Nephron progenitor cell (in vitro differentiated cells): ENCODE measurements at regions not wholly inside any gene's neighbourhood (a gene's known extent, or its start where the extent isn't known, plus 50 kb on each side); places are given as distances from the start of the nearest gene placed in this dataset.
"Not testable (repeated sequence)": the region's sequence is repeated elsewhere in the genome, so short reads cannot be mapped to it uniquely, and the experiment has no call there.

ENCODE experiments used
- DNase-seq: peaks from one replicate; pipeline ENCODE4 v3.0.0; 2021
- H3K27ac Mint-ChIP-seq: 2 replicates; pipeline ENCODE4 v1.8.0; 2021; ENCODE audit warnings: mild to moderate bottlenecking, moderate library complexity, mixed read lengths
- H3K27me3 Mint-ChIP-seq: 2 replicates; pipeline ENCODE4 v1.8.0; 2021; ENCODE audit warnings: mild to moderate bottlenecking, low read depth, mixed read lengths; ENCODE audit not compliant: poor library complexity
- H3K36me3 Mint-ChIP-seq: 2 replicates; pipeline ENCODE4 v1.8.0; 2021; ENCODE audit warnings: low read depth, mixed read lengths
- H3K4me1 Mint-ChIP-seq: 2 replicates; pipeline ENCODE4 v1.8.0; 2021; ENCODE audit warnings: mixed read lengths
- H3K4me3 Mint-ChIP-seq: 2 replicates; pipeline ENCODE4 v1.8.0; 2021; ENCODE audit warnings: mild to moderate bottlenecking, moderate library complexity, mixed read lengths
- H3K9me3 Mint-ChIP-seq: 2 replicates; pipeline ENCODE4 v1.8.0; 2021; ENCODE audit warnings: mild to moderate bottlenecking, moderate library complexity, mixed read lengths
- TF ChIP-seq, protein P1 (sequence below): fragments of 200-600 bp; sonication (generic); IDR thresholded peaks from 2 replicates; pipeline ENCODE4 v1.5.0; 2021; ENCODE audit warnings: antibody characterized with exemption

- no peak for DNase-seq
- TF ChIP-seq, protein P1, sequence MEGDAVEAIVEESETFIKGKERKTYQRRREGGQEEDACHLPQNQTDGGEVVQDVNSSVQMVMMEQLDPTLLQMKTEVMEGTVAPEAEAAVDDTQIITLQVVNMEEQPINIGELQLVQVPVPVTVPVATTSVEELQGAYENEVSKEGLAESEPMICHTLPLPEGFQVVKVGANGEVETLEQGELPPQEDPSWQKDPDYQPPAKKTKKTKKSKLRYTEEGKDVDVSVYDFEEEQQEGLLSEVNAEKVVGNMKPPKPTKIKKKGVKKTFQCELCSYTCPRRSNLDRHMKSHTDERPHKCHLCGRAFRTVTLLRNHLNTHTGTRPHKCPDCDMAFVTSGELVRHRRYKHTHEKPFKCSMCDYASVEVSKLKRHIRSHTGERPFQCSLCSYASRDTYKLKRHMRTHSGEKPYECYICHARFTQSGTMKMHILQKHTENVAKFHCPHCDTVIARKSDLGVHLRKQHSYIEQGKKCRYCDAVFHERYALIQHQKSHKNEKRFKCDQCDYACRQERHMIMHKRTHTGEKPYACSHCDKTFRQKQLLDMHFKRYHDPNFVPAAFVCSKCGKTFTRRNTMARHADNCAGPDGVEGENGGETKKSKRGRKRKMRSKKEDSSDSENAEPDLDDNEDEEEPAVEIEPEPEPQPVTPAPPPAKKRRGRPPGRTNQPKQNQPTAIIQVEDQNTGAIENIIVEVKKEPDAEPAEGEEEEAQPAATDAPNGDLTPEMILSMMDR: no peak
- Mint-ChIP-seq H3K27ac (no peak overlapping the region), H3K4me3 (no peak overlapping the region), H3K9me3 (peaks cover 15% of the 10 kb centered on the region), H3K4me1 (peaks cover 18% of the 10 kb centered on the region), H3K36me3 (no peaks in the 10 kb centered on the region), H3K27me3 (peaks cover 9% of the 10 kb centered on the region)
Observed at GRCh38 chr1:58946390-58946789, 162.5 kb upstream of the JUN start.

DNA sequence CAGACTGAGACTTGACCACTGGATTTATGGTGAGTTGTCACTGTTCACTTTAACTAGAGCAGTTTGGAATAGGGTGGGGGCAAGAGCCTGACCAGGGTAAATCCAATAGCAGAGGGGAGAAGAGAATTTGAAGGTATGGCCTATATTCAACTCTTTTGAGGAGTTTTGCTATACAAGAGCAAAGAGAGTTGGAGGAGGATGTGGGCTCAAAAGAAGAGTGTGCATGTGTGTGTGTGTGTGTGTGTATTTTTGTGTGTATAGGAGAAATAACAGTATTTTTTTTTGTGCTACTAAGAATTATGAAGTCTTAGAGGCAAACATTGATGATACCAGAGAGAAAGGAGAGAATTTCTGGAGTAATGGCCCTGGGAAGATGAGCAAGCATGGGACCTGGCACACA is 164.8 kb upstream of the JUN start:
- peaks cover 21% of the 10 kb centered on the region for H3K9me3 Mint-ChIP-seq
- no peaks in the 10 kb centered on the region for H3K36me3 Mint-ChIP-seq
- no peak for DNase-seq
- H3K27ac Mint-ChIP-seq: no peak overlapping the region
- peaks cover 18% of the 10 kb centered on the region for H3K4me1 Mint-ChIP-seq
- peaks cover 6% of the 10 kb centered on the region for H3K27me3 Mint-ChIP-seq
- TF ChIP-seq, protein P1: no peak
- H3K4me3 Mint-ChIP-seq: no peak overlapping the region

DNA sequence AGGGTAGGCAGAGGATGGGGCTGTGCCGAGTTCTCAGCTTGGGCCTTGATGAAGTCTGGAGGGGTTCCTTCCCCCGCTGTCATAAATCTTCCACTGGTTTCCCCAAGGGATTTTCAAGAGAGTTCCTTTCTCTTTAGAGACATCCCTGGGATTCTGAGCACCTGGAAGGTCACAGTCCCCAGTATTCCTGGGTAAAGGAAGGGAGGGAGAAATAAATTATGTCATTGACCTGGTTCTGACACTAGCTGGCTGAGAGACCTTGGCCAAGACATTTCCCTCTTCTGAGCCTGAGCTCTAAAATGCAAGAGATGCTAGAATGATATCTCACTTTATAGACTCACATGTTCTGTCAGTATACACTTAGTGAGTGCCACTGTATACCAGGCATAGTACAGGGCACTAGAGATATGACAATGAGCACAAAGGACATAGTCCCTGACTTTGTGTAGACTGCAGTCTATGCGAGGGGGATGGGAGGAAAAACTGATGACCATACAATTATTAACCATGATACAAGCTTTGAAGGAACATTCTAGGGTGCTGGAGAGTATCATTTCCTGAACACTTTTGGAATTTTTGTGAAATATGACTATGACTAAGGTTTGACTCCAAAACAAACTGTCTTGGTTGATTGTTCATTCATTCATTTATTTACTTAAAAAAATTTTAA is 165.8 kb upstream of the JUN start:
- no peak for DNase-seq
- TF ChIP-seq, protein P1: no peak
- no peak overlapping the region for H3K27ac Mint-ChIP-seq
- H3K4me1 Mint-ChIP-seq: peaks cover 24% of the 10 kb centered on the region
- no peaks in the 10 kb centered on the region for H3K27me3 Mint-ChIP-seq
- H3K9me3 Mint-ChIP-seq: peaks cover 24% of the 10 kb centered on the region
- no peaks in the 10 kb centered on the region for H3K36me3 Mint-ChIP-seq
- no peak overlapping the region for H3K4me3 Mint-ChIP-seq

- no peak overlapping the region for H3K27ac Mint-ChIP-seq
- H3K4me1 Mint-ChIP-seq: peaks cover 28% of the 10 kb centered on the region
- TF ChIP-seq, protein P1: no peak
- peaks cover 30% of the 10 kb centered on the region for H3K9me3 Mint-ChIP-seq
- no peak overlapping the region for H3K4me3 Mint-ChIP-seq
- H3K36me3 Mint-ChIP-seq: no peaks in the 10 kb centered on the region
- DNase-seq: no peak
- no peaks in the 10 kb centered on the region for H3K27me3 Mint-ChIP-seq
Observed at GRCh38 chr1:58950897-58951296, 167.1 kb upstream of the JUN start.

- peaks cover 41% of the 10 kb centered on the region for H3K9me3 Mint-ChIP-seq
- not testable (repeated sequence) for DNase-seq, H3K27ac Mint-ChIP-seq, H3K27me3 Mint-ChIP-seq, H3K4me3 Mint-ChIP-seq
- peaks cover 19% of the 10 kb centered on the region for H3K4me1 Mint-ChIP-seq
- H3K36me3 Mint-ChIP-seq: peaks cover 10% of the 10 kb centered on the region
Observed at GRCh38 chr1:58953951-58954350, 170.1 kb upstream of the JUN start.

DNA sequence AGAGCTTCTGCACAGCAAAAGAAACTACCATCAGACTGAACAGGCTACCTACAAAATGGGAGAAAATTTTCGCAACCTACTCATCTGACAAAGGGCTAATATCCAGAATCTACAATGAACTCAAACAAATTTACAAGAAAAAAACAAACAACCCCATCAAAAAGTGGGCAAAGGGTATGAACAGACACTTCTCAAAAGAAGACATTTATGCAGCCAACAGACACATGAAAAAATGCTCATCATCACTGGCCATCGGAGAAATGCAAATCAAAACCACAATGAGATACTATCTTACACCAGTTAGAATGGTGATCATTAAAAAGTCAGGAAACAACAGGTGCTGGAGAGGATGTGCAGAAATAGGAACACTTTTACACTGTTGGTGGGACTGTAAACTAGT is 179.4 kb upstream of the JUN start:
- H3K27me3 Mint-ChIP-seq, H3K27ac Mint-ChIP-seq: not testable (repeated sequence)

GRCh38 chr1:58964428-58964827 is 180.6 kb upstream of the JUN start:
- TF ChIP-seq, protein P1: no peak
- DNase-seq: no peak
- H3K4me3 Mint-ChIP-seq: no peak overlapping the region
- H3K9me3 Mint-ChIP-seq: peaks cover 29% of the 10 kb centered on the region
- H3K36me3 Mint-ChIP-seq: peaks cover 7% of the 10 kb centered on the region
- H3K27me3 Mint-ChIP-seq: peaks cover 3% of the 10 kb centered on the region
- no peak overlapping the region for H3K27ac Mint-ChIP-seq
- peaks cover 31% of the 10 kb centered on the region for H3K4me1 Mint-ChIP-seq

More for the DNA sequence above, 179.4 kb upstream of the JUN start:
- Mint-ChIP-seq H3K36me3 (peaks cover 11% of the 10 kb centered on the region), H3K4me1 (peaks cover 23% of the 10 kb centered on the region), H3K9me3 (peaks cover 39% of the 10 kb centered on the region)
- not testable (repeated sequence) for DNase-seq, H3K4me3 Mint-ChIP-seq
